Endothelial cell (in vitro differentiated cells): ENCODE measurements at regions not wholly inside any gene's neighbourhood (a gene's known extent, or its start where the extent isn't known, plus 50 kb on each side); places are given as distances from the start of the nearest gene placed in this dataset.

ENCODE experiments used
- DNase-seq: peaks from one replicate; pipeline ENCODE4 v3.0.0; 2021; ENCODE audit warnings: low spot score
- H3K27ac Mint-ChIP-seq: one replicate; pipeline ENCODE4 v1.8.0; 2021; ENCODE audit warnings: mixed read lengths, inconsistent platforms; ENCODE audit not compliant: unreplicated experiment
- H3K27me3 Mint-ChIP-seq: one replicate; pipeline ENCODE4 v1.8.0; 2021; ENCODE audit warnings: mild to moderate bottlenecking, moderate library complexity, mixed read lengths, inconsistent platforms; ENCODE audit not compliant: unreplicated experiment
- H3K36me3 Mint-ChIP-seq: one replicate; pipeline ENCODE4 v1.8.0; 2021; ENCODE audit warnings: mild to moderate bottlenecking, low read depth, mixed read lengths, inconsistent platforms; ENCODE audit not compliant: unreplicated experiment
- H3K4me1 Mint-ChIP-seq: one replicate; pipeline ENCODE4 v1.8.0; 2021; ENCODE audit warnings: mild to moderate bottlenecking, mixed read lengths, inconsistent platforms; ENCODE audit not compliant: unreplicated experiment
- H3K4me3 Mint-ChIP-seq: one replicate; pipeline ENCODE4 v1.8.0; 2021; ENCODE audit warnings: mild to moderate bottlenecking, mixed read lengths, inconsistent platforms; ENCODE audit not compliant: unreplicated experiment
- H3K9me3 Mint-ChIP-seq: one replicate; pipeline ENCODE4 v1.8.0; 2021; ENCODE audit warnings: mixed read lengths, inconsistent platforms; ENCODE audit not compliant: unreplicated experiment
- CTCF ChIP-seq: fragments of 200-600 bp; sonication (generic); IDR thresholded peaks from one replicate; pipeline ENCODE4 v1.5.0; 2021; ENCODE audit warnings: antibody characterized with exemption; ENCODE audit not compliant: unreplicated experiment

- no peak for DNase-seq
- H3K4me1 Mint-ChIP-seq, result no peaks in the 10 kb centered on the region
- no peak overlapping the region for H3K27ac Mint-ChIP-seq
- peaks cover 6% of the 10 kb centered on the region for H3K9me3 Mint-ChIP-seq
- H3K27me3 Mint-ChIP-seq, result no peaks in the 10 kb centered on the region
- no peak overlapping the region for H3K4me3 Mint-ChIP-seq
- H3K36me3 Mint-ChIP-seq, result no peaks in the 10 kb centered on the region
- TF ChIP-seq CTCF, result no peak
Measured at GRCh38 chr1:90139837-90140236, 144.9 kb downstream of the ZNF326 start.

- Mint-ChIP-seq H3K27ac (no peak overlapping the region), H3K4me3 (no peak overlapping the region), H3K27me3 (no peaks in the 10 kb centered on the region), H3K4me1 (no peaks in the 10 kb centered on the region), H3K36me3 (no peaks in the 10 kb centered on the region), H3K9me3 (peaks cover 6% of the 10 kb centered on the region)
- DNase-seq, result no peak
- no peak for TF ChIP-seq CTCF
Measured at GRCh38 chr1:90135286-90135685, 140.4 kb downstream of the ZNF326 start.

- Mint-ChIP-seq H3K36me3 (no peaks in the 10 kb centered on the region), H3K4me1 (no peaks in the 10 kb centered on the region), H3K27ac (no peak overlapping the region), H3K9me3 (peaks cover 6% of the 10 kb centered on the region), H3K27me3 (no peaks in the 10 kb centered on the region), H3K4me3 (no peak overlapping the region)
- DNase-seq, result no peak
- TF ChIP-seq CTCF, result no peak
Measured at GRCh38 chr1:90134175-90134955, 139.5 kb downstream of the ZNF326 start.

GRCh38 chr1:90133133-90133532 is 138.2 kb downstream of the ZNF326 start:
- Mint-ChIP-seq H3K9me3 (no peaks in the 10 kb centered on the region), H3K4me3 (no peak overlapping the region), H3K27me3 (no peaks in the 10 kb centered on the region), H3K36me3 (no peaks in the 10 kb centered on the region), H3K27ac (no peak overlapping the region), H3K4me1 (no peaks in the 10 kb centered on the region)
- peak; percentile 37 for DNase-seq
- peak; percentile 55 for TF ChIP-seq CTCF

- Mint-ChIP-seq H3K9me3 (no peaks in the 10 kb centered on the region), H3K4me1 (no peaks in the 10 kb centered on the region), H3K36me3 (no peaks in the 10 kb centered on the region), H3K4me3 (no peak overlapping the region), H3K27me3 (no peaks in the 10 kb centered on the region), H3K27ac (no peak overlapping the region)
- no peak for TF ChIP-seq CTCF
- DNase-seq, result no peak
Measured at GRCh38 chr1:90132306-90132705, 137.4 kb downstream of the ZNF326 start.
